Parathyroid adenoma (tissue), 2 donors: ENCODE measurements at regions not wholly inside any gene's neighbourhood (a gene's known extent, or its start where the extent isn't known, plus 50 kb on each side); places are given as distances from the start of the nearest gene placed in this dataset.

Experiments used
- H2AFZ ChIP-seq: fragments of 300-600 bp; sonication (generic); one replicate; pipeline ENCODE4 v1.7.0; 2017; ENCODE audit warnings: antibody characterized with exemption, mild to moderate bottlenecking
- H3K27ac ChIP-seq: fragments of 300-600 bp; sonication (generic); one replicate; pipeline ENCODE4 v1.7.0; 2017
- H3K27me3 ChIP-seq: fragments of 300-600 bp; sonication (generic); one replicate; pipeline ENCODE4 v1.7.0; 2017; ENCODE audit warnings: low read length; ENCODE audit not compliant: control insufficient read depth, insufficient read depth
- H3K36me3 ChIP-seq: fragments of 300-600 bp; sonication (generic); one replicate; pipeline ENCODE4 v1.7.0; 2017; ENCODE audit warnings: low read length; ENCODE audit not compliant: control insufficient read depth, insufficient read depth
- H3K4me1 ChIP-seq: fragments of 300-600 bp; sonication (generic); one replicate; pipeline ENCODE4 v1.7.0; 2017; ENCODE audit warnings: control low read depth
- H3K4me2 ChIP-seq: fragments of 300-600 bp; sonication (generic); one replicate; pipeline ENCODE4 v1.7.0; 2017; ENCODE audit warnings: low read length
- H3K4me3 ChIP-seq: fragments of 300-600 bp; sonication (generic); one replicate; pipeline ENCODE4 v1.7.0; 2017; ENCODE audit warnings: low read depth, low read length
- H3K79me2 ChIP-seq: fragments of 300-600 bp; sonication (generic); one replicate; pipeline ENCODE4 v1.7.0; 2017; ENCODE audit warnings: control low read depth
- H3K9ac ChIP-seq: fragments of 300-600 bp; sonication (generic); one replicate; pipeline ENCODE4 v1.7.0; 2017; ENCODE audit warnings: mild to moderate bottlenecking
- H3K9me3 ChIP-seq: fragments of 300-600 bp; sonication (generic); one replicate; pipeline ENCODE4 v1.7.0; 2017; ENCODE audit warnings: low read length; ENCODE audit not compliant: control insufficient read depth
- TF ChIP-seq, protein P1 (sequence below): fragments of 300-600 bp; sonication (generic); IDR thresholded peaks from one replicate; pipeline ENCODE4 v1.7.0; 2017; ENCODE audit warnings: antibody characterized with exemption, mild to moderate bottlenecking
- donor health status: primary hyperparathyroidism.

DNA sequence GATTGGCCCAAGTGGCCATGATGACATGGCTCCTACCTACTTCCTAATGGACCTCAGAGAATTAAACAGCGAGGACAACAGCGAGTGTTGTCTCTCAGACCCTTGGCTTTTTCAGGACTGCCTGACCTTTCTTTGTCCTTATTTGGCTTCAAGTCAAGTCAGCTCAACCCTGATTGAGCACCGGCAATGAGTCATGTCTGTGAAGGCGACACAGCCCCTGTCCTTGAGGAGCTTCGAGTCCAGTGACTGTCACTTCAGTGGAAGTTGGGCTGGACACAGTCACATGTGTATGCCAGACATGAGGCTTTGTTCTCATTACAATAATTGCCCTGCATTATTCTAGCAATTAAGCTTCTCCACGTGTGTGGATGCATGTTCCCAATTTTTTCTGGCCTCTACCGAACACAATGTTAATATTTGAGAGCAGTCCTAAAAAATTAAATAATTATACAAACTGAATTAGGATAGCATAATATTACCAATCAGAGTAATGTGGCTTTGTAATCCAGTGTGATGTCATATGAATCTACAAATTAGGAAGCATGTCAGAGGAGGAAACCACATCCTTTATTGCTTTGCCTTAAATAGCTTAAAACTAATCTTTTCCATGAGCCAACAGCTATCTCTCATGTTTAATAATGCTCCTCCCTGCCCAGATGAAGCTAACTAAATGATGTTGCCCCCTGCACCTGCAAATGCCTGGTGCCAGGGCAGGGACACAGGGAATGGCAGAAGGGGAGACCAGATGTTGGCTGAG, 178.6 kb downstream of the CDH26 start:
- H3K36me3 ChIP-seq, result no peaks in the 10 kb centered on the region
- no peaks in the 10 kb centered on the region for H3K9me3 ChIP-seq
- H3K79me2 ChIP-seq, result no peaks in the 10 kb centered on the region
- H3K27me3 ChIP-seq, result no peaks in the 10 kb centered on the region
- H3K4me3 ChIP-seq, result no peak overlapping the region
- no peak overlapping the region for H3K27ac ChIP-seq
- H3K4me1 ChIP-seq, result peaks cover 13% of the 10 kb centered on the region
- TF ChIP-seq, protein P1, sequence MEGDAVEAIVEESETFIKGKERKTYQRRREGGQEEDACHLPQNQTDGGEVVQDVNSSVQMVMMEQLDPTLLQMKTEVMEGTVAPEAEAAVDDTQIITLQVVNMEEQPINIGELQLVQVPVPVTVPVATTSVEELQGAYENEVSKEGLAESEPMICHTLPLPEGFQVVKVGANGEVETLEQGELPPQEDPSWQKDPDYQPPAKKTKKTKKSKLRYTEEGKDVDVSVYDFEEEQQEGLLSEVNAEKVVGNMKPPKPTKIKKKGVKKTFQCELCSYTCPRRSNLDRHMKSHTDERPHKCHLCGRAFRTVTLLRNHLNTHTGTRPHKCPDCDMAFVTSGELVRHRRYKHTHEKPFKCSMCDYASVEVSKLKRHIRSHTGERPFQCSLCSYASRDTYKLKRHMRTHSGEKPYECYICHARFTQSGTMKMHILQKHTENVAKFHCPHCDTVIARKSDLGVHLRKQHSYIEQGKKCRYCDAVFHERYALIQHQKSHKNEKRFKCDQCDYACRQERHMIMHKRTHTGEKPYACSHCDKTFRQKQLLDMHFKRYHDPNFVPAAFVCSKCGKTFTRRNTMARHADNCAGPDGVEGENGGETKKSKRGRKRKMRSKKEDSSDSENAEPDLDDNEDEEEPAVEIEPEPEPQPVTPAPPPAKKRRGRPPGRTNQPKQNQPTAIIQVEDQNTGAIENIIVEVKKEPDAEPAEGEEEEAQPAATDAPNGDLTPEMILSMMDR, result no peak
- H2AFZ ChIP-seq, result no peak overlapping the region
- H3K4me2 ChIP-seq, result no peak overlapping the region
- H3K9ac ChIP-seq, result no peak overlapping the region

DNA sequence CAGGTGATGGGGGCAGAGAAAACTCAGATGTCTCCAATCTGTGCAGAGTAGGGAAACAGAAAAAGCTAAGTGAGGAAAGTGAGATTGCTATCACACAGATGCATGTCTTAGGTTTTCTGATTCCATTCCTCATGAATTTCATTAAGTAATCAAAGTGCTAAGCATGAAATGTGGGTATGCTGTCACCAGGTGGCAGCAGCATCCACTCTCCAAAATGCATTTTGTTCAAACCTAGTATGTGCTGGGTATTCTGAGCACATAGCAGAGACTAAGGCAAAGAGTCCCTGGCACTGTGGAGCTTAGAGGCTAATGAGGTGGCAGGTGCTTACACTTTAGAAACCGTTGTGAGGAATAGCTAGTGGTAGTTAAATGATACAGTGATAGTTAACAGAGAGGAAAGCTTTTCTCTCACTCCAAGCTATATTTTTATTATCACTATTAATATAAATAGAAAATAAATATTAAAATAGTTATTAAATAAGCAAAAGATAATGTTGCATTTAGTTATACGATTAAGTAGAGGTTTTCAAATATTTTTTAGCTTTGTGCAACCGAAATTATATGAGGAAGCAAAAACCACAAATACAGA, 179.5 kb downstream of the CDH26 start:
- no peak overlapping the region for H3K4me3 ChIP-seq
- no peak overlapping the region for H3K9ac ChIP-seq

DNA sequence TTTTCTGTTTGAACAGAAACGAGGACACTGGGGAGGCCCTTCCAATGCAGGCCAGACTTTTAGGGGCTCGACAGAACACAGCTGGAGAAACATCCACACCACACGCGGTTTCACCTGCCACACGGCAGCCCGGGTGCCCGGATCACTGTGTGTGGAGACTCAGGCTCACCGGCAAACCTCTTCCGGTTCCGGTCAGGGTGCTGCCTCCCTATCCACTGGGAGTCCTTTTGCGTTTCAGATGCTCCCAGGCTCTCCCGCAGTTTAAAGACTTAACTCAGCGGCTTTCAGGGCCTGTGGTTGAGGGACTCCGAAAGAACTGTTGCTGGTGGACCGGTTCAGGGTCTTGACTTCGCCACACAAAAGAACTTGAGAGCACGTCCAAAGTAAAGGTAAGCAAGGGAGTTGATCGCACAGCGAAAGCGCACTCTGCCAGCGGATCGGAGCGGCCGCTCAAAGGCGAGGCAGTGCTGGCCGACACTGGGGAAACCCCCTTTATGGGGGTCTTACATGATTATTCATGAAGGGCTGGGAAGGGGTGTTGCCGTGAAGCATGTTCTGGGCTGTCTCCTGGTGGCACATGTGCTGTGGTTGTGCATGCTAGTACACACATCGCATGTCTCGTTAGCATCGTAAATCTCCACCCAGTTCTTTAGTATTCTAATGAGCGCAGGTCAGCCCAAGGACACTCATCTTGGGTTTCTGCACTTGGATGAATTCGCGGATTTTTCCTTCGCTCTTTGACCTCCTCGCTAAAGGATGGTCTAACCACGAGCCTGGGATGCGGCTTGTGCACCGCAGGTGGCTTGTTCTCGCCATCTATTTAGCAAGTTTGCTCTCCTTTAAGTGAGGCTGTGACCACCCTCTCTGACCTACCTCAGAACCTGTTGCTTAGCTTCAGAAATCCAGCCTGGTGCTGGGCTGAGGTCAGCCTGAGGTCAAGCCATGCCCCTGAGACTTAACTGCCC, 180.3 kb downstream of the CDH26 start:
- H3K36me3 ChIP-seq, result no peaks in the 10 kb centered on the region
- no peak overlapping the region for H2AFZ ChIP-seq
- peak overlapping the region; percentile 11 for H3K27ac ChIP-seq
- TF ChIP-seq, protein P1, result no peak
- no peaks in the 10 kb centered on the region for H3K79me2 ChIP-seq
- H3K4me2 ChIP-seq, result no peak overlapping the region
- peaks cover 13% of the 10 kb centered on the region for H3K4me1 ChIP-seq
- H3K4me3 ChIP-seq, result no peak overlapping the region
- no peaks in the 10 kb centered on the region for H3K27me3 ChIP-seq
- H3K9me3 ChIP-seq, result no peaks in the 10 kb centered on the region
- no peak overlapping the region for H3K9ac ChIP-seq

More for the DNA sequence above, 179.5 kb downstream of the CDH26 start:
- Histone ChIP-seq H3K27me3 (no peaks in the 10 kb centered on the region), H3K4me1 (peaks cover 13% of the 10 kb centered on the region), H3K36me3 (no peaks in the 10 kb centered on the region), H3K4me2 (no peak overlapping the region), H3K79me2 (no peaks in the 10 kb centered on the region), H3K27ac (no peak overlapping the region), H3K9me3 (no peaks in the 10 kb centered on the region), H2AFZ (no peak overlapping the region)
- TF ChIP-seq, protein P1, result no peak

DNA sequence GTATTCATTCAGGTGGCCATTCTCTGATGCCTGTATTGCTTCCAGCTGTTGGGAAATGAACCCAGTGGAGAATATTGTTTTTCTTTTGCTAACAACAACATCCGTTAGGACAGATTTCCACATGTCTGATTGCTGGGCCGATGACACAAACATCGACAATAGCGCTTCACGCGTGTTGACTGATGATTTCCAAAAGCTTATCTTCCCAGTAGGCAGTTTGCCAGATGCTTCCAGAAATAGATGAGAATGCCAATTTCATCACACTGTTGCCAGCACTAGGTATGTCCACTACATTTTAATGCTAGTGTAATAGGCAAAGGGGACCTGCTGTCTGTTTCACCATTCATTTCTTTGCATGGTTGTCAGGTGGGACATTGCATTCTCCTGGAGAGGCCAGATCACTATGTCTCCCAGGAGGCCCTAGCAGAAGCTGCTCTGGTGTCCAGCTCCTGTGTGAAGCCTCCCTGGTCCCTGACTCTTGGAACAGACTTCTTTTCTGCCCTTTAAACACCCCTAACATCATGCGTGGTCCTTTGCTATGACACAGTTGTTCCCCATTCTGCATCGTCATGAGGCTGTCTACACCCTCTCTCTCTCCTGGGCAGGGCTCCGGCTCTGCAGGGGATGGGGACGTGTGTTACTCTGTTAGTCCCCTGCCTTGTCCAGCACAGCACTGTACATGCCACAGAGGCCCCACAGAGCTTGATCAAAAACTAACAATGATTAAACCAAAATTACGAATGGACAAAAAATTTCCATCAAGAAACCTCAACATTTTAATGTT, 181.6 kb downstream of the CDH26 start:
- Histone ChIP-seq H3K79me2 (no peaks in the 10 kb centered on the region), H3K4me1 (peaks cover 13% of the 10 kb centered on the region), H3K4me2 (no peak overlapping the region), H3K36me3 (no peaks in the 10 kb centered on the region), H3K9ac (no peak overlapping the region), H3K4me3 (no peak overlapping the region), H3K27ac (no peak overlapping the region), H3K9me3 (no peaks in the 10 kb centered on the region), H2AFZ (no peak overlapping the region), H3K27me3 (no peaks in the 10 kb centered on the region)
- TF ChIP-seq, protein P1, result no peak
